ENCODE measurements at regions not wholly inside any gene's neighbourhood (a gene's known extent, or its start where the extent isn't known, plus 50 kb on each side); places are given as distances from the start of the nearest gene placed in this dataset.
"Not testable (repeated sequence)": the region's sequence is repeated elsewhere in the genome, so short reads cannot be mapped to it uniquely, and the experiment has no call there.

DNA sequence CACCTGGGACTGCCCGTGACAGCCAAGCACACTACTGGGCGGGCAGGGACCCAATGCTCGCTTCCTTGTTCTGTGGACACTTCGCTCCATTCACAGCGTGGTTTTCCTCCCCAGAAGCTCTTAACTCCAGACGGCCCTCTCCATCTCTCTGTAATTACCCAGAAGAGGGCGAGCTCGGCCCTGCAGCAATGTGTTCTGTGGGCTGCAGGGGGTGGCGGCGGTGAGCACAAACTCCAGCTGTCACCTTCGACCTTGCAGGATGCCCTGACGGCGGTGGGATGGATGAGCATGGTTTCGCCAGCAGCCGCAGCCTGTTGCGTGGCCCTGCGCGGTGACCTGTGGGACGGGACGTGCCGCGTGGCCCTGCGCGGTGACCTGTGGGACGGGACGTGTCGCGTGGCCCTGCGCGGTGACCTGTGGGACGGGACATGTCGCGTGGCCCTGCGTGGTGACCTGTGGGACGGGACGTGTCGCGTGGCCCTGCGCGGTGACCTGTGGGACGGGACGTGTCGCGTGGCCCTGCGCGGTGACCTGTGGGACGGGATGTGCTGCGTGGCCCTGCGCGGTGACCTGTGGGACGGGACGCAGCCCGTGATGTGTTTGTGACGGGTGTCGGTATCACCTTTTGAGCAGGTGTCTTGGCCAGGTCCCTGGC is 1204.7 kb downstream of the BRD1 start:
- DNase-seq (ENCODE audit: low spot score) = no peak
- no peak for TF ChIP-seq CTCF (IDR thresholded peaks at IDR 0.05; ENCODE audit: extremely low read depth, missing control alignments)

DNA sequence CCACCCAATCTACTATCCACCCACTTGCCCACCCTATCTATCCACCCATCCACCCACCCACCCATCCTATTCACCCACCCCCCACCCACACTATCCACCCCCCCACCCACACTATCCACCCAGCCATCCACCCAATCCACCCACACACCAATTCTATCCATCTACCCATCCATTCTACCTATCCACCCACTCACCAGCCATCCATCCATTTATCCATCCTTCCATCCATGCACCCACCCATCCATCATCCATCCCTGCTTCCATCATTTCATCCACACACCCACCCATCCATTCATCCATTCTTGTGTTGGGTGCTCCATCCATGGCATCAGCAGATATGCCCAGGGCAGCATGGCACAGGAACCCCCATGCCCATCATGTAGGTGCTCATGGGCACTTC is 1206.6 kb downstream of the BRD1 start:
- DNase-seq (ENCODE audit: low spot score) = no peak
- no peak for TF ChIP-seq CTCF (IDR thresholded peaks at IDR 0.05; ENCODE audit: extremely low read depth, missing control alignments)

GRCh38 chr22:48620460-48620859 is 1207.2 kb downstream of the BRD1 start:
- DNase-seq (ENCODE audit: low spot score) = not testable (repeated sequence)

DNA sequence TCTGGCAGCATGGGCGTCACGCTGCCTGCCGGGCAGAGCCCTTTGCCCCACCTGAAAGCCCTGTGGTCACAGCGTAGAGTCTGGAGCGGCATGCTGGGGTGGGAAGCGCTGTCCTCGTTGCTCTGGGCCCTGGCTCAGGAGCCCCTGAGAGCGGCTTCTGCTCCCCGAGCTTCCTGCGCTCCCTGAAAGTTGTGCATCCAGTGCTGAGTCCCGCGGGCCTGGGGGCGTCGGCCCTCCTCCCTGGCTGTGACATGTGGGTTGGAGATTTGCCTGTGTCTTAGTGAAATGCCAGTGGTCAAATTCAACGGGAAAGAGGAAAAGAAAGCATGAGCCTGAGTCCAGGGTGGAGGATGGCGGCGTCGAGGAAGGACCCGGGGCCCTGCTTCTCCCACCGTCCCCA is 1208.0 kb downstream of the BRD1 start:
- no peak for DNase-seq (ENCODE audit: low spot score)
- TF ChIP-seq CTCF (IDR thresholded peaks at IDR 0.05; ENCODE audit: extremely low read depth, missing control alignments) = no peak

DNA sequence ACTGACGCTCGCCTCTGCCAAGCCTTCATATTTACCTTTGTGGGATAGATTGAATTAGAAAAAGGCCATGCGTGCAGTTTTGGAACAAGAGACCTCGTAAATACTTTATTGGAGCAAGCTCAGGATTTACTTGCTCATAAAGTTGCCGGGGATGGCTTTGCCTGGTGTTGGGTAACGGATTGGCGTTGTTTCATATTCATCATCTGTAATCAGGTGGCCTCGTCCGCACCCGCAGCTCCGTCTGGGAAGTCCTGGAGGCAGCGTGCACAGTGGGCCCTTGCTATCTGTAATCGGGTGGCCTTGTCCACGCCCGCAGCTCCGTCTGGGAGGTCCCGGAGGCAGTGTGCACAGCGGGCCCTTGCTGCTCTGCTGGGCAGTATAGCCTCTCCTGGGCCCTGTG is 1209.3 kb downstream of the BRD1 start:
- DNase-seq (ENCODE audit: low spot score) = no peak
- TF ChIP-seq CTCF (IDR thresholded peaks at IDR 0.05; ENCODE audit: extremely low read depth, missing control alignments) = no peak

DNA sequence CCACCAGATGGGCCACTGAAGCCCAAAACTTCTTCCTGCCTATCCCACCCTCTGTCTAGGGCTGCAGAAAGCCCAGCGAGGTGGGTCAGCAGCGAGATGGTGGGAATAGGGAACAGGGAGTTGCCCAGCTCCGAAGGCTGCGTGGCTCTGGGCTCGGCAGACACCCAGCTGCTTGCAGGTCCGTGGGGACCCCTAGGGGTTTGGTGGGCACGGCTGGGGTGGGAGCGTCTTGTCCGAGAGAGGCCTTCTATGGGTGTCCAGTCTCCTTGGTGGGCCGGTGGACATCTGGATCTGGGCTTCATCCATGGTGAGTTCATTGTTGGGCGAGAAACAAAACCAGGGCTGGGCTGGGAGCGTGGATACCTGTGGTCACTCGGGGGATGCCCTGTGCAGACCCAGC is 1211.0 kb downstream of the BRD1 start:
- no peak for TF ChIP-seq CTCF (IDR thresholded peaks at IDR 0.05; ENCODE audit: extremely low read depth, missing control alignments)
- DNase-seq (ENCODE audit: low spot score) = no peak

DNA sequence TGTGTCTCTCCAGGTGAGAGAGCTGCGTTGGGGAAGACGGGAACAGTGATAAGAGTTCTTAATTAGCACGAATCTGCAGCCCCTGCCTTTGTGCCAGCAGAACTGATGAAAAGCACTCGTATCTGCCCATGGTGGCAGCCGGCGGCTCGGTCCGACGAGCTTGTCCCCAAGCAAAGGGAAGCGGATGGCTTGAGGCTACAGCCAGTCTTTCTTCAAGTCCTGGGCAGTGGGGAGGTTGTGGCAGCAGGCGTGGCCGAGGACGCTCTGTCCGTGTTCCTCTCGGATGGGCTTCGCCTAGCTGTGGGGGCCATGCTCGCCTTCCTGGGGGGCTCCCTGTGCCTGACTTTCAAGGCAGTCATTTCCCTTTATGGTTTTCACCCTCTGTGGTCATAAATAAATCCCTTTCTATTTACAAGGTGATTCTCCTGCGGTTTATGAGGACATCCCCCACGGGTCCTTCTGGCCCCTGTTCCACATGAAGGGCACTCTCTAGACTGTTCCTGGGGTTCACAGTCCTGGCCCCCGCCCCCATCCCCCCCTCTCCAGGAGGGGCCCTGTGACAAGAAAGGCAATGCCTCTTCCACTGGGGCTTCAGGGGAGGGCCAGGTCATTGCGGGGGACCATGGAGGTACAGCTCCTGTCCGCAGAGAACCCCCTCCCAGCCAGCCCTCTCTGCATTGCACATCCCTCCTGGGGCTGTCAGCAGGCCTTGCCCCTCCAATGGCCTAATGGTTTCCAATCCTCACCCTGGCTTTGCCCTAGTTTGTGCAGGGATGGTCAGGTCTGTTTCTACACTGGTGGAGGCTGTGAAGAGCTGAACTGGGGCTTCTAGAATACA is 1212.3 kb downstream of the BRD1 start:
- no peak for DNase-seq (ENCODE audit: low spot score)
- TF ChIP-seq CTCF (IDR thresholded peaks at IDR 0.05; ENCODE audit: extremely low read depth, missing control alignments) = no peak

Data from GM20000 (cell line).